ENCODE measurements at regions not wholly inside any gene's neighbourhood (a gene's known extent, or its start where the extent isn't known, plus 50 kb on each side); places are given as distances from the start of the nearest gene placed in this dataset.

DNA sequence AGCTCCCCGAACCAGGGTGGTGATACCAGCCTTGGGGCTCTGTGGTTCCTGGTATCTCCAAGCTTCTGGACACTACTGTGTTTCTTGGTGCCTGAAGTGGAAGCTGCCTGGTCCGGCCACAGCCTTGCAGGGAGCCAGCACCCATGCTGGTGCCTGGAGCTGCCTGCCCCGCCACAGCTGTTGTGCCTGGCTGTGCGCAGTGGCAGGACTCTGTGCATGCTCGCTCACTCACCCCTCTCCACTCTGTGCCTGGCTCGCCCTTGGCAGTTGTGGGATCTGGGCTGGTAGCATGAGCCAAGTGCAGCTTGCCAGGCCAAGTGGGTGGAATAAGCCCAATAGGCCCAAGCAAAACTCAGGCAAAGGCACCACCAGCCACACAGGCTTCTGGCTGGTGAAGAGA lies 1225.3 kb downstream of the SLITRK5 start:
- intact Hi-C loops (cut with DNase I): no loop called here
- H3K9me3 ChIP-seq: no peaks in the 10 kb centered on the region
- H3K27ac ChIP-seq: no peak overlapping the region
- TF ChIP-seq, protein P1, sequence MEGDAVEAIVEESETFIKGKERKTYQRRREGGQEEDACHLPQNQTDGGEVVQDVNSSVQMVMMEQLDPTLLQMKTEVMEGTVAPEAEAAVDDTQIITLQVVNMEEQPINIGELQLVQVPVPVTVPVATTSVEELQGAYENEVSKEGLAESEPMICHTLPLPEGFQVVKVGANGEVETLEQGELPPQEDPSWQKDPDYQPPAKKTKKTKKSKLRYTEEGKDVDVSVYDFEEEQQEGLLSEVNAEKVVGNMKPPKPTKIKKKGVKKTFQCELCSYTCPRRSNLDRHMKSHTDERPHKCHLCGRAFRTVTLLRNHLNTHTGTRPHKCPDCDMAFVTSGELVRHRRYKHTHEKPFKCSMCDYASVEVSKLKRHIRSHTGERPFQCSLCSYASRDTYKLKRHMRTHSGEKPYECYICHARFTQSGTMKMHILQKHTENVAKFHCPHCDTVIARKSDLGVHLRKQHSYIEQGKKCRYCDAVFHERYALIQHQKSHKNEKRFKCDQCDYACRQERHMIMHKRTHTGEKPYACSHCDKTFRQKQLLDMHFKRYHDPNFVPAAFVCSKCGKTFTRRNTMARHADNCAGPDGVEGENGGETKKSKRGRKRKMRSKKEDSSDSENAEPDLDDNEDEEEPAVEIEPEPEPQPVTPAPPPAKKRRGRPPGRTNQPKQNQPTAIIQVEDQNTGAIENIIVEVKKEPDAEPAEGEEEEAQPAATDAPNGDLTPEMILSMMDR (IDR thresholded peaks at IDR 0.05): no peak
- TF ChIP-seq POLR2A (IDR thresholded peaks at IDR 0.05) (no peak), POLR2AphosphoS5 (IDR thresholded peaks at IDR 0.05; ENCODE audit: insufficient read depth in 1 of 2, low read depth in 1 of 2) (no peak)
- H3K4me1 ChIP-seq: no peaks in the 10 kb centered on the region
- no peak overlapping the region for H3K4me3 ChIP-seq
- H3K36me3 ChIP-seq: no peaks in the 10 kb centered on the region
- DNase-seq (ENCODE audit: extremely low spot score in 2 of 2): no peak
- no peaks in the 10 kb centered on the region for H3K27me3 ChIP-seq

DNA sequence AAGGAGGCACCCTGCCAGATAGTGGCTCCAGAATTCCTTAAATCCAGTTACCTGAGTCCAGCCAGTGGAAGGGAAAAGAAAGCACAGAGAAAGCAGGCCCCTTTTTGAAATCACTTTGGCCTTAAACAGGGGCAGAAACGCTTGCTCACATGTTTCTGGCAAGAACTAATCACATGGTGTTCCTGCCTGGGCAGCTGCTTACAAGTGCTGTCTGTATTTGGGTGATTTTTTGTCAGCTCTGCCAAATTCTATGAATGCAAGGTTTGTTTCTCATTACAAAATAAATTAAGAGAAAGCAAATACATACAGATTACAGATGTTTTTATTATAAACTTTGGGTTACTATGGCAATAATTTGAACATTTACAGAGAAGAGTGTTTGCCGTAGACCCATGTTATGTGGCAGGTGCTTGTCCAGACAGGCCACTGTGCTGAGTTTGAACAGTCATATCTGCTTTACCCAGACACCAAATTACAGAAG lies 1237.8 kb downstream of the SLITRK5 start:
- intact Hi-C loops (cut with DNase I): no loop called here
- no peaks in the 10 kb centered on the region for H3K4me1 ChIP-seq
- H3K27me3 ChIP-seq: no peaks in the 10 kb centered on the region
- H3K4me3 ChIP-seq: no peak overlapping the region
- TF ChIP-seq POLR2AphosphoS5 (IDR thresholded peaks at IDR 0.05; ENCODE audit: insufficient read depth in 1 of 2, low read depth in 1 of 2): no peak
- TF ChIP-seq, protein P1 (IDR thresholded peaks at IDR 0.05): no peak
- no peak for TF ChIP-seq POLR2A (IDR thresholded peaks at IDR 0.05)
- H3K9me3 ChIP-seq: no peaks in the 10 kb centered on the region
- H3K36me3 ChIP-seq: no peaks in the 10 kb centered on the region
- no peak overlapping the region for H3K27ac ChIP-seq
- DNase-seq (ENCODE audit: extremely low spot score in 2 of 2): no peak

DNA sequence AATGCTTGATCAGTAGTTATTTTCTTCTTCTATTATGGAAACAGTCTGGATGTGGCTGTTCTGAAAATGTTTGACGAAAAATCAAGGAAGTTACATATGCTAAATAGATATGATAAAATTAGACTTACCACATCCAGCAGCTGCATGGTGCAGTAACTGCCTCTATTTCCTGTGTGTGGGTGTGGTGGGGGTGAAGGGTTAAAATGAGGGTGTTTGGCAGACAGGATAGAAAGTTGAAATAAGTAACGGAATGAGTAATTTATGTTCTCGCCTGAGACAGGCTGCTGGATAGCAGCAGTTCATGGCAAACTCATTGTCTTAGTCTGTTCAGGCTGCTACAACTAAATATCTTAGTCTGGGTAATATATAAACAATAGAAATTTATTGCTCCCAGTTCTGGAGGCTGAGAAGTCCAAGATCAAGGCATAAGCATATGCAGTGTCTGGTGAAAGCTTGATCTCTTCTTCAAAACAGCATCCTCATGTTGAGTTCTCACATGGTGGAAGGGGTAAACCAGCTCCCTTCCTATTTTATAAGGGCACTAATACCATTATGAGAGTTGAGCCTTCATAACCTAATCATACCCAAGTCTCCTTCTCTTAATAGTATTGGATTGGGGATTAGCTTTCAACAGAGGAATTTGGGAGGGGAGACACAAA lies 1248.9 kb downstream of the SLITRK5 start:
- intact Hi-C loops (cut with DNase I): no loop called here
- Histone ChIP-seq H3K9me3 (no peaks in the 10 kb centered on the region), H3K4me1 (no peaks in the 10 kb centered on the region), H3K27ac (no peak overlapping the region), H3K27me3 (no peaks in the 10 kb centered on the region), H3K36me3 (no peaks in the 10 kb centered on the region), H3K4me3 (no peak overlapping the region)
- TF ChIP-seq, protein P1 (IDR thresholded peaks at IDR 0.05): no peak
- TF ChIP-seq POLR2AphosphoS5 (IDR thresholded peaks at IDR 0.05; ENCODE audit: insufficient read depth in 1 of 2, low read depth in 1 of 2) (no peak), POLR2A (IDR thresholded peaks at IDR 0.05) (no peak)
- no peak for DNase-seq (ENCODE audit: extremely low spot score in 2 of 2)

DNA sequence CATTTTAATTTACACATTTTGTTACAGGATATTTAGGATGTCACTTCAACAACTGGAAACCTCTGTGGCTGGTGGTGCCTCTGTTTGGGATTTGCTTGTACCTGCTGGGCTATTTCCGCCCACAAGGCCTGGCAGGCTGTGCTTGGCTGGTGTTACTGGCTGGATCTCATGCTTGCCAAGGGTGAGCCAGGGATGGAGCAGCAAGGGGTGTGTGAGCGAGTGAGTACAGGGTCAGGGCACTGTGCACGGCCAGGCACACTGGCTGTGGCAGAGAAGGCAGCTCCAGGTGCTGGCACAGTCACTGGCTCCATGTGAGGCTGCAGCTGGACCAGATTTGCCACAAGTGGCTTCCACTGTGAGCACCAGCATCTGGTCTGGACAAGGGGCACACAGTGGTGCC lies 1254.8 kb downstream of the SLITRK5 start:
- Histone ChIP-seq H3K4me1 (no peaks in the 10 kb centered on the region), H3K9me3 (no peaks in the 10 kb centered on the region), H3K36me3 (no peaks in the 10 kb centered on the region), H3K27me3 (no peaks in the 10 kb centered on the region), H3K27ac (no peak overlapping the region), H3K4me3 (no peak overlapping the region)
- intact Hi-C loops (cut with DNase I): no loop called here
- TF ChIP-seq, protein P1 (IDR thresholded peaks at IDR 0.05): no peak
- TF ChIP-seq POLR2AphosphoS5 (IDR thresholded peaks at IDR 0.05; ENCODE audit: insufficient read depth in 1 of 2, low read depth in 1 of 2): no peak
- no peak for TF ChIP-seq POLR2A (IDR thresholded peaks at IDR 0.05)
- DNase-seq (ENCODE audit: extremely low spot score in 2 of 2): no peak

DNA sequence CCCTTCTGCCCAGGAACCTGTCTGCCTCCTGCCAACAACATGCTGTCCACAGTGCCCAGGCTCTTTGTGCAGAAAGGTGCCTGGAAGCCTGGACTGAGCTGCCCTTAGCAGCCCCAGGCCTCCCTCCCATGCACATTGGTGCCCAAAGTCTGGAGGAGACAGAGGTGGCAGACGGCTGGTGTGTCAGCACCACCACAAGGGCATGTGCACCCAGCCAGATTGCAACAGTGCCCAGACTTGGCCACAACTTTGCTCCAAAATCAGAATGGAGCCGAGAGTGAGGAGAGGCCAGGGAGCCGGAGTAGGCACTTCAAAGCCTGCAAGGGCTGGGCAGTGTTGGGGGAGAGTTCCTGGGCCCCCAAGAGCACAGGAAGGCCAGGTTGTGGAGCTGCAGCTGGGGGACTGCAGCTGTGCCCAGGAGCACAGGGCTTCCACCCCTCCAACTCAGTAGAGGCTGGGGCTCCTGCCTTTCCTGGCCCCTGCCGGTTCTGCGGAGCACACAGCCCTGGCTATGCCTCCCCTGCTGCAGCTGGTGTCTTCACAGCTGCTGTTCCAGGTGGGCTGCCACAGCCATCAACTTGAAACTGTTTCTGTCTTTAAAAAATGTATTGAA lies 1255.8 kb downstream of the SLITRK5 start:
- Histone ChIP-seq H3K27ac (no peak overlapping the region), H3K36me3 (no peaks in the 10 kb centered on the region), H3K4me3 (no peak overlapping the region), H3K4me1 (no peaks in the 10 kb centered on the region), H3K9me3 (no peaks in the 10 kb centered on the region), H3K27me3 (no peaks in the 10 kb centered on the region)
- no peak for DNase-seq (ENCODE audit: extremely low spot score in 2 of 2)
- intact Hi-C loops (cut with DNase I): no loop called here
- TF ChIP-seq POLR2AphosphoS5 (IDR thresholded peaks at IDR 0.05; ENCODE audit: insufficient read depth in 1 of 2, low read depth in 1 of 2) (no peak), POLR2A (IDR thresholded peaks at IDR 0.05) (no peak)
- TF ChIP-seq, protein P1 (IDR thresholded peaks at IDR 0.05): no peak

Data from vagina (tissue), 2 donors.